K562 (cell line): ENCODE measurements at regions not wholly inside any gene's neighbourhood (a gene's known extent, or its start where the extent isn't known, plus 50 kb on each side); places are given as distances from the start of the nearest gene placed in this dataset.

Experiments
- ATAC-seq: fragments of 200-7000 bp; cut with Tn5 transposase; 3 replicates; pipeline ENCODE4 v1.9.1; 2020; ENCODE audit warnings: moderate library complexity
- BruUV-seq: library from RNA; stranded (reverse); fragments of 400-500 nt; replicated peaks from 2 replicates; lab custom pipeline; 2021; lab: Mats Ljungman, UMichigan
- CTCF ChIA-PET: fragments of 300-600 bp; formaldehyde crosslinking; extraction: SDS; loops from one replicate; lab custom pipeline; 2021; ENCODE audit warnings: low intra/inter-chr PET ratio; lab: Yijun Ruan, JAX
- POLR2A ChIA-PET: fragments of 300-600, 350-650 bp; sonication (Branson Sonifier 250); formaldehyde crosslinking; extraction: SDS; loops from one replicate; lab custom pipeline; 2021; ENCODE audit warnings: antibody characterized with exemption, inconsistent platforms; lab: Yijun Ruan, JAX
- DNase-seq, 4 experiments: peaks; one replicate each; pipeline versions ENCODE4 v3.0.0 to v3.0.0-alpha.2; 2011 to 2018; ENCODE audit warnings: low spot score in 3 of 4, mixed read lengths in 3 of 4; ENCODE audit errors: extremely low read depth in 1 of 4
- FAIRE-seq: peaks from 2 replicates; lab custom pipeline; 2011; peaks lifted over from hg19 to GRCh38; lab: Jason Lieb, UNC
- H2AFZ ChIP-seq: 2 replicates; pipeline ENCODE4 v1.6.0; 2011; ENCODE audit warnings: low read depth, low read length, control low read depth, inconsistent platforms
- H3K27ac ChIP-seq: fragments of 200-600 bp; 3 replicates; pipeline ENCODE4 v1.8.0; 2011; ENCODE audit warnings: low read depth, mild to moderate bottlenecking, control low read depth, inconsistent platforms, low read length, moderate library complexity, mixed read lengths; ENCODE audit errors: extremely low read depth
- H3K27me3 ChIP-seq, 2 experiments: fragments of 300-600 bp in 1 of 2; 2 replicates in 1 of 2; 3 replicates in 1 of 2; pipeline versions ENCODE4 v1.6.0 to v1.8.0; 2011; ENCODE audit warnings: inconsistent platforms in 2 of 2, low read length in 2 of 2, mild to moderate bottlenecking in 1 of 2, mixed read lengths in 1 of 2, moderate library complexity in 1 of 2; ENCODE audit not compliant: control insufficient read depth in 2 of 2, insufficient read depth in 2 of 2
- H3K36me3 ChIP-seq: fragments of 300-600 bp; 3 replicates; pipeline ENCODE4 v1.8.0; 2011; ENCODE audit warnings: mild to moderate bottlenecking, low read length, inconsistent platforms; ENCODE audit not compliant: control insufficient read depth, insufficient read depth
- H3K4me1 ChIP-seq, 2 experiments: fragments of 200-600 bp in 1 of 2; replicated peaks in 1 of 2; 2 replicates in 1 of 2; 3 replicates in 1 of 2; pipeline versions ENCODE4 v1.5.1 to v1.8.0; 2011; ENCODE audit warnings: inconsistent platforms in 2 of 2, low read length in 2 of 2, mild to moderate bottlenecking in 1 of 2, mixed read lengths in 1 of 2, moderate library complexity in 1 of 2; ENCODE audit not compliant: control insufficient read depth in 2 of 2, insufficient read depth in 2 of 2
- H3K4me2 ChIP-seq: 2 replicates; pipeline ENCODE4 v1.6.1; 2011; ENCODE audit warnings: low read length, control low read depth, inconsistent platforms, mixed read lengths; ENCODE audit not compliant: insufficient read depth
- H3K4me3 ChIP-seq: fragments of 200-600 bp; sonication (generic), shearing (Covaris generic); 2 replicates; pipeline ENCODE4 v1.5.1; 2016; ENCODE audit warnings: control low read depth, inconsistent platforms
- H3K79me2 ChIP-seq: fragments of 200-600 bp; 3 replicates; pipeline ENCODE4 v1.8.0; 2011; ENCODE audit warnings: low read length, inconsistent platforms; ENCODE audit not compliant: control insufficient read depth, insufficient read depth
- H3K9ac ChIP-seq, 2 experiments: 2 replicates each; pipeline versions ENCODE4 v1.6.0 to v1.6.1; 2011; ENCODE audit warnings: low read depth in 2 of 2, low read length in 2 of 2, control low read depth in 1 of 2, inconsistent platforms in 1 of 2, mild to moderate bottlenecking in 1 of 2, mixed read lengths in 1 of 2; ENCODE audit not compliant: insufficient read depth in 1 of 2
- H3K9me1 ChIP-seq: one replicate; pipeline ENCODE4 v1.6.0; 2011; ENCODE audit warnings: inconsistent platforms, mild to moderate bottlenecking, low read length, moderate library complexity; ENCODE audit not compliant: control insufficient read depth, insufficient read depth
- H3K9me3 ChIP-seq: replicated peaks from 2 replicates; pipeline ENCODE4 v1.5.1; 2011; ENCODE audit warnings: low read depth, low read length, inconsistent platforms; ENCODE audit not compliant: control insufficient read depth, insufficient read depth
- H4K20me1 ChIP-seq: replicated peaks from 2 replicates; pipeline ENCODE4 v1.6.1; 2011; ENCODE audit warnings: low read length, inconsistent platforms, mixed read lengths; ENCODE audit not compliant: control insufficient read depth, insufficient read depth
- ASH1L ChIP-seq: fragments of 450-650 bp; IDR thresholded peaks from 2 replicates; pipeline ENCODE4 v1.6.1; 2018; ENCODE audit warnings: borderline replicate concordance, mild to moderate bottlenecking, low read depth; ENCODE audit not compliant: partially characterized antibody
- FOXK2 ChIP-seq, 2 experiments: fragments of 450-650 bp; IDR thresholded peaks in 1 of 2; conservative IDR thresholded peaks in 1 of 2; 2 replicates each; pipeline ENCODE4 v1.6.1; 2016; ENCODE audit warnings: low read depth in 2 of 2, mild to moderate bottlenecking in 1 of 2
- GTF2E2 ChIP-seq: fragments of 200-800 bp; sonication (Bioruptor generic); IDR thresholded peaks from 2 replicates; pipeline ENCODE4 v1.6.1; 2016; ENCODE audit warnings: missing genetic modification characterization, missing compliant biosample characterization
- HDGF ChIP-seq: fragments of 450-650 bp; IDR thresholded peaks from 2 replicates; pipeline ENCODE4 v1.6.1; 2016
- JUND ChIP-seq, 2 experiments: IDR thresholded peaks; 2 replicates in 1 of 2; 3 replicates in 1 of 2; pipeline ENCODE4 v1.6.1; 2011; ENCODE audit warnings: borderline replicate concordance in 2 of 2, low read depth in 2 of 2, low read length in 2 of 2, improper control_type of control experiment in 1 of 2, missing biosample characterization in 1 of 2, missing genetic modification characterization in 1 of 2, missing genetic modification reagents in 1 of 2
- KAT7 ChIP-seq: sonication (generic); formaldehyde crosslinking; IDR thresholded peaks from 2 replicates; pipeline ENCODE4 v1.8.0; 2022; ENCODE audit warnings: missing genetic modification reagents, mild to moderate bottlenecking, borderline replicate concordance
- PCBP2 ChIP-seq: fragments of 200-400 bp; formaldehyde crosslinking; IDR thresholded peaks from 2 replicates; pipeline ENCODE4 v1.6.1; 2018; ENCODE audit warnings: low read length, low read depth, mild to moderate bottlenecking, moderate library complexity; ENCODE audit not compliant: poor library complexity, severe bottlenecking
- SIN3A ChIP-seq, 2 experiments: fragments of 150-350 bp in 1 of 2; IDR thresholded peaks; 2 replicates each; pipeline ENCODE4 v1.6.1; 2011 to 2016; ENCODE audit warnings: borderline replicate concordance in 2 of 2, low read depth in 2 of 2, low read length in 2 of 2, mild to moderate bottlenecking in 2 of 2, moderate library complexity in 2 of 2; ENCODE audit not compliant: control insufficient read depth in 1 of 2
- SP2 ChIP-seq: IDR thresholded peaks from 2 replicates; pipeline ENCODE4 v1.6.1; 2011; ENCODE audit warnings: mild to moderate bottlenecking, low read depth, low read length, moderate library complexity; ENCODE audit not compliant: poor library complexity, severe bottlenecking; ENCODE audit errors: extremely low read depth
- WGBS: fragments of 100-300 bp; shearing (Covaris generic); methylation state at CpG from one replicate; pipeline ENCODE4 v1.1.6; 2016; ENCODE audit warnings: low coverage, mixed read lengths; ENCODE audit not compliant: insufficient coverage; ENCODE audit errors: missing lambda C conversion rate; 5-methylcytosine and 5-hydroxymethylcytosine counted together
- in situ Hi-C: fragments of 300-500 bp; cut with MboI; formaldehyde crosslinking; loops from 4 replicates; pipeline ENCODE4 v1.15.0; 2018; ENCODE audit warnings: inconsistent platforms, mixed read lengths
- intact Hi-C: fragments of 100-400 bp; cut with micrococcal nuclease; formaldehyde crosslinking; loops from 2 replicates; pipeline ENCODE4 v1.14.2; 2022
- TF ChIP-seq, protein P1 (sequence below): fragments of 250-450 bp; sonication (Bioruptor Pico); IDR thresholded peaks from 2 replicates; pipeline ENCODE4 v1.5.0; 2021; ENCODE audit warnings: mild to moderate bottlenecking, moderate library complexity
- TF ChIP-seq, protein P2 (sequence below): fragments of 200-800 bp; sonication (Bioruptor generic); IDR thresholded peaks from 2 replicates; pipeline ENCODE4 v1.6.1; 2017; ENCODE audit warnings: missing genetic modification characterization, missing compliant biosample characterization

DNA sequence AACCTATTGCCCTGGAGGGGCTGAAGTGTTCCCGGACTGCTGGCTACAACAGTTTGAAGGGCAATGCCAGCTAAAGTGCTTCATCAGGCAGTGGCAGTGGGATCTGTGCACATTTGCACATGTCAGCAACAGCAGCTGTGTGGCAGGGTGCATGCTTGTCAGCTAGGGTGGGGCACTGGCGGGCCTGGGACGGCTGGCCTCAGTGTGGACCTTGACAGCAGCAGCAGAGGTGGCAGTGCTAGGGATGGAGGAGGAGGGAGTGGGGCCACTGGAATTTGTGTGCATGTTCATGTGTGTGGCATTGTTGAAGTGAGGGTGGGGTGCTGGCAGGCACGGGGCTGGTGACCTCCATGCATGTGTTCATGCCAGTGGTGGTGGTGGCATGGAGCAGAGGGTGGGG is 203.3 kb upstream of the HS3ST4 start:
- H2AFZ ChIP-seq = no peak overlapping the region
- no peaks in the 10 kb centered on the region for H3K4me1 ChIP-seq
- DNase-seq = no peak
- H4K20me1 ChIP-seq = no peaks in the 10 kb centered on the region
- no peaks in the 10 kb centered on the region for H3K79me2 ChIP-seq
- H3K9ac ChIP-seq = no peak overlapping the region
- ChIA-PET POLR2A (interaction anchor here (1.1 kb wide), 1 partner anchor 13 kb away, joined by 3 read pairs; no protein-coding TSS in a partner anchor), CTCF (no interaction called here)
- no peak for ATAC-seq
- no peak overlapping the region for H3K27ac ChIP-seq
- intact Hi-C loops = no loop called here
- no peak overlapping the region for H3K4me2 ChIP-seq
- in situ Hi-C loops = no loop called here
- no peak overlapping the region for H3K4me3 ChIP-seq
- BruUV-seq = no TSS peak
- 0% methylated on average over 3 of the region's 4 CpGs for WGBS
- no peak for FAIRE-seq
- H3K9me1 ChIP-seq = no peaks in the 10 kb centered on the region
- TF ChIP-seq PCBP2 = no peak
- TF ChIP-seq ASH1L = no peak
- no peak for TF ChIP-seq GTF2E2 (tag)
- TF ChIP-seq, protein P1, sequence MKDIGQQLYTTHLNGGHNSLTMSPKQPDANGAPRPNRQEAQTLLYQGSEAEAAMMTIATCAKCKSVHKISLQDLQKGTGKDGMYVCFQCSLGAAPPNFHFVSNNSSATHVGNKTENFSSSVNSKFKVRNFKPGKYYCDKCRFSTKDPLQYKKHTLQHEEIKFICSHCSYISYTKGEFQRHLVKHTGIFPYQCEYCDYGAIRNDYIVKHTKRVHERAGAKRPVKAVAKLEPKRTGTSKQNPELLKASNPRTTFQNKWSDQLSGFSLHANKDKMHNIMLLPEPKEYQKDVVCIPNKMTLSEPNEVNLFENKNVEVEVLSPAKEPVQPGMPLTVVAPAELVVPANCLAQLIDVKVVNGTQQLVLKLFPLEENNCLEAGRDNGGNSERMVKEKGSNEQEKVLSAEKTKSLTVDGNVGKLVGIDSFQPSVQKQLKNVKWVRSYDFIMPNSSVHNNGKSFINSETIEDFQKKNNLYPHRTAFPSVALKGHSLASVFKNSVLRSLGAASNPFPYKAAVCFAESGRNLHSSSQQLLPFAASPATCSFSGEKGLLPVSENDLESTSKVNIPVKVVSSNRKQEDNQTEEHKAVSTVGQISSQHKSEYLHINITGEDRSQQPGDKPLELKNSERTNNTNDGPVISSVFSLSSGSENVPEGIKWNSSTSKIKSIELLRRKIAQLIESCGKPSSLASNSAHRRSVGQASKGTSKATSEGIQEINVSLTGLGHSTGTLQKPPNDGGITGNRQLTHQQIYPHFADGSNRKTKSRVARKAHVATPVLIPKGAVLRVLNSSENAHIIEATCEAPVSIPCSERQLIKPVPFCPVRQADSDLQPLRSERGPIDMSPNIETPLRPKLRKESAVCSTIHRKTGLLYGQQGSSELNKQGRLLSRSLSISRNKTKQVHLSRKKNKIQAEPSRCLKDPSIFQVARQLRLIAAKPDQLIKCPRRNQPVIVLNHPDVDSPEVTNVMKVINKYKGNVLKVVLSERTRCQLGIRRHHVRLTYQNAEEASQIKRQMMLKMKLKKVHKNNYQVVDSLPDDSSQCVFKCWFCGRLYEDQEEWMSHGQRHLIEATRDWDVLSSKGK (CRISPR knock-in tag) = no peak
- TF ChIP-seq SIN3A (IDR thresholded peaks at IDR 0.05; ENCODE audit: borderline replicate concordance in 2 of 2, control insufficient read depth in 1 of 2, low read depth in 2 of 2, low read length in 2 of 2) = no peak
- TF ChIP-seq JUND (IDR thresholded peaks at IDR 0.05; ENCODE audit: borderline replicate concordance, low read depth, low read length) = no peak
- no peak for TF ChIP-seq JUND (tag; IDR thresholded peaks at IDR 0.05; ENCODE audit: borderline replicate concordance, low read depth, low read length)
- no peak for TF ChIP-seq HDGF
- TF ChIP-seq KAT7 (CRISPR knock-in tag) = no peak
- no peak for TF ChIP-seq SP2
- no peak for TF ChIP-seq FOXK2 (conservative IDR thresholded peaks at IDR 0.05 in 1 of 2, IDR thresholded peaks at IDR 0.05 in 1 of 2; ENCODE audit: low read depth in 2 of 2)
- TF ChIP-seq, protein P2, sequence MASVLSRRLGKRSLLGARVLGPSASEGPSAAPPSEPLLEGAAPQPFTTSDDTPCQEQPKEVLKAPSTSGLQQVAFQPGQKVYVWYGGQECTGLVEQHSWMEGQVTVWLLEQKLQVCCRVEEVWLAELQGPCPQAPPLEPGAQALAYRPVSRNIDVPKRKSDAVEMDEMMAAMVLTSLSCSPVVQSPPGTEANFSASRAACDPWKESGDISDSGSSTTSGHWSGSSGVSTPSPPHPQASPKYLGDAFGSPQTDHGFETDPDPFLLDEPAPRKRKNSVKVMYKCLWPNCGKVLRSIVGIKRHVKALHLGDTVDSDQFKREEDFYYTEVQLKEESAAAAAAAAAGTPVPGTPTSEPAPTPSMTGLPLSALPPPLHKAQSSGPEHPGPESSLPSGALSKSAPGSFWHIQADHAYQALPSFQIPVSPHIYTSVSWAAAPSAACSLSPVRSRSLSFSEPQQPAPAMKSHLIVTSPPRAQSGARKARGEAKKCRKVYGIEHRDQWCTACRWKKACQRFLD (CRISPR knock-in tag) = no peak
- H3K36me3 ChIP-seq = no peaks in the 10 kb centered on the region
- H3K27me3 ChIP-seq = no peaks in the 10 kb centered on the region
- no peaks in the 10 kb centered on the region for H3K9me3 ChIP-seq
